GM12878 (cell line): ENCODE measurements at regions not wholly inside any gene's neighbourhood (a gene's known extent, or its start where the extent isn't known, plus 50 kb on each side); places are given as distances from the start of the nearest gene placed in this dataset.

Experiments used
- ATAC-seq: fragments of 200-7000 bp; cut with Tn5 transposase; 3 replicates; pipeline ENCODE4 v1.9.1; 2020; ENCODE audit warnings: mild to moderate bottlenecking, moderate library complexity
- BruUV-seq: library from RNA; stranded (reverse); fragments of 400-500 nt; replicated peaks from 2 replicates; lab custom pipeline; 2021; lab: Mats Ljungman, UMichigan
- CTCF ChIA-PET: fragments of 300-600 bp; sonication (Branson Sonifier 250); formaldehyde crosslinking; extraction: SDS; loops from one replicate; lab custom pipeline; 2021; ENCODE audit warnings: inconsistent platforms; lab: Yijun Ruan, JAX
- POLR2A ChIA-PET: fragments of 350-600 bp; formaldehyde crosslinking; extraction: SDS; loops from one replicate; lab custom pipeline; 2021; ENCODE audit warnings: inconsistent platforms; lab: Charles Lee
- RAD21 ChIA-PET: fragments of 300-600 bp; sonication (Branson Sonifier 250); formaldehyde crosslinking; loops from one replicate; lab custom pipeline; 2023; ENCODE audit warnings: antibody characterized with exemption; ENCODE audit not compliant: unreplicated experiment; lab: Charles Lee
- SMC1A ChIA-PET: fragments of 300-600 bp; sonication (Branson Sonifier 250); formaldehyde crosslinking; loops from one replicate; lab custom pipeline; 2023; ENCODE audit not compliant: unreplicated experiment, uncharacterized antibody; lab: Charles Lee
- DNase-seq: peaks from one replicate; pipeline ENCODE4 v3.0.0-alpha.2; 2011; ENCODE audit warnings: low read depth, low spot score
- FAIRE-seq: peaks from 3 replicates; lab custom pipeline; 2011; peaks lifted over from hg19 to GRCh38; lab: Jason Lieb, UNC
- H2AFZ ChIP-seq: 2 replicates; pipeline ENCODE4 v1.6.0; 2011; ENCODE audit warnings: low read depth, low read length, control low read depth; ENCODE audit not compliant: control insufficient read depth
- H3K27ac ChIP-seq: 2 replicates; pipeline ENCODE4 v1.5.1; 2011; ENCODE audit warnings: control low read depth; ENCODE audit not compliant: control insufficient read depth, insufficient read depth
- H3K27me3 ChIP-seq, 2 experiments: replicated peaks in 1 of 2; 2 replicates each; pipeline versions ENCODE4 v1.6.0 to v1.6.1; 2011; ENCODE audit warnings: low read length in 1 of 2; ENCODE audit not compliant: control insufficient read depth in 2 of 2, insufficient read depth in 2 of 2
- H3K36me3 ChIP-seq, 2 experiments: 2 replicates each; pipeline ENCODE4 v1.5.1; 2011; ENCODE audit warnings: low read length in 1 of 2; ENCODE audit not compliant: control insufficient read depth in 2 of 2, insufficient read depth in 2 of 2
- H3K4me1 ChIP-seq: 2 replicates; pipeline ENCODE4 v1.6.1; 2011; ENCODE audit warnings: mild to moderate bottlenecking, low read length, moderate library complexity, mixed read lengths; ENCODE audit not compliant: control insufficient read depth, insufficient read depth
- H3K4me2 ChIP-seq: 2 replicates; pipeline ENCODE4 v1.6.0; 2011; ENCODE audit warnings: control low read depth; ENCODE audit not compliant: control insufficient read depth, insufficient read depth
- H3K4me3 ChIP-seq: fragments of 200-600 bp; sonication (generic); 2 replicates; pipeline ENCODE4 v1.5.1; 2016
- H3K79me2 ChIP-seq: 2 replicates; pipeline ENCODE4 v1.6.0; 2011; ENCODE audit warnings: low read length; ENCODE audit not compliant: control insufficient read depth, insufficient read depth
- H3K9ac ChIP-seq: 2 replicates; pipeline ENCODE4 v1.8.0; 2011; ENCODE audit warnings: low read length, control low read depth, mixed read lengths; ENCODE audit not compliant: control insufficient read depth, insufficient read depth
- H3K9me3 ChIP-seq: replicated peaks from 3 replicates; pipeline ENCODE4 v1.5.1; 2011; ENCODE audit warnings: mild to moderate bottlenecking, low read length; ENCODE audit not compliant: control insufficient read depth, insufficient read depth
- H4K20me1 ChIP-seq: 2 replicates; pipeline ENCODE4 v1.6.0; 2011; ENCODE audit not compliant: control insufficient read depth, insufficient read depth
- EGR1 ChIP-seq, 2 experiments: IDR thresholded peaks; 1 replicate in 1 of 2; 2 replicates in 1 of 2; pipeline ENCODE4 v1.6.1; 2011 to 2012; ENCODE audit warnings: low read depth in 2 of 2, low read length in 2 of 2, borderline replicate concordance in 1 of 2, mild to moderate bottlenecking in 1 of 2, moderate library complexity in 1 of 2
- ETV6 ChIP-seq, 2 experiments: fragments of 450-650 bp in 1 of 2; IDR thresholded peaks in 1 of 2; conservative IDR thresholded peaks in 1 of 2; 2 replicates each; pipeline ENCODE4 v1.6.1; 2014; ENCODE audit warnings: antibody characterized with exemption in 1 of 2, borderline replicate concordance in 1 of 2, low read depth in 1 of 2, mild to moderate bottlenecking in 1 of 2, moderate library complexity in 1 of 2
- EZH2 ChIP-seq: IDR thresholded peaks from 2 replicates; pipeline ENCODE4 v1.6.1; 2012; ENCODE audit warnings: low read depth, mild to moderate bottlenecking, control low read depth, inconsistent platforms, low read length, borderline replicate concordance; ENCODE audit not compliant: control insufficient read depth
- IKZF2 ChIP-seq, 2 experiments: fragments of 450-650 bp; IDR thresholded peaks; 2 replicates each; pipeline ENCODE4 v1.6.1; 2017; ENCODE audit warnings: mild to moderate bottlenecking in 2 of 2, moderate library complexity in 2 of 2
- MTA3 ChIP-seq: IDR thresholded peaks from 2 replicates; pipeline ENCODE4 v1.6.1; 2012; ENCODE audit warnings: low read length, inconsistent platforms, borderline replicate concordance
- NR2C2 ChIP-seq: IDR thresholded peaks from 2 replicates; pipeline ENCODE4 v1.6.1; 2011; ENCODE audit warnings: borderline replicate concordance, low read depth; ENCODE audit not compliant: control insufficient read depth, insufficient read length
- SMAD1 ChIP-seq: fragments of 450-650 bp; IDR thresholded peaks from 2 replicates; pipeline ENCODE4 v1.6.1; 2018; ENCODE audit warnings: mild to moderate bottlenecking, low read depth; ENCODE audit not compliant: partially characterized antibody
- TBL1XR1 ChIP-seq: IDR thresholded peaks from 2 replicates; pipeline ENCODE4 v1.6.1; 2012; ENCODE audit warnings: low read depth, low read length, improper control_type of control experiment
- ZNF24 ChIP-seq: fragments of 450-650 bp; IDR thresholded peaks from 2 replicates; pipeline ENCODE4 v1.6.1; 2017; ENCODE audit warnings: antibody characterized with exemption, mild to moderate bottlenecking
- WGBS: methylation state at CpG from one replicate; pipeline ENCODE4 v1.1.6; 2016; ENCODE audit warnings: low lambda C conversion rate; ENCODE audit not compliant: insufficient replicate concordance, insufficient coverage; ENCODE audit errors: missing lambda C conversion rate; 5-methylcytosine and 5-hydroxymethylcytosine counted together
- in situ Hi-C: fragments of 300-500 bp; cut with MboI; formaldehyde crosslinking; loops from 9 replicates; pipeline ENCODE4 v1.14.3; 2018; ENCODE audit warnings: mixed read lengths
- intact Hi-C: fragments of 100-400 bp; cut with micrococcal nuclease; formaldehyde crosslinking; loops from one replicate; pipeline ENCODE4 v1.14.2; 2022; ENCODE audit not compliant: unreplicated experiment
- TF ChIP-seq, protein P1 (sequence below): fragments of 450-650 bp; IDR thresholded peaks from 2 replicates; pipeline ENCODE4 v1.6.1; 2016; ENCODE audit warnings: mild to moderate bottlenecking, moderate library complexity, borderline replicate concordance
- TF ChIP-seq, protein P2 (sequence below): fragments of 450-650 bp; conservative IDR thresholded peaks from 2 replicates; pipeline ENCODE4 v1.6.1; 2017; ENCODE audit warnings: mild to moderate bottlenecking, moderate library complexity
- TF ChIP-seq, protein P3 (sequence below): IDR thresholded peaks from 2 replicates; pipeline ENCODE4 v1.6.1; 2011; ENCODE audit warnings: low read depth, low read length, improper control_type of control experiment, borderline replicate concordance
- TF ChIP-seq, protein P4 (sequence below): fragments of 450-650 bp; IDR thresholded peaks from 2 replicates; pipeline ENCODE4 v1.6.1; 2014; ENCODE audit warnings: mild to moderate bottlenecking
- TF ChIP-seq, protein P5 (sequence below): fragments of 450-650 bp; IDR thresholded peaks from 2 replicates; pipeline ENCODE4 v1.6.1; 2017; ENCODE audit warnings: low read depth, mild to moderate bottlenecking, moderate library complexity

DNA sequence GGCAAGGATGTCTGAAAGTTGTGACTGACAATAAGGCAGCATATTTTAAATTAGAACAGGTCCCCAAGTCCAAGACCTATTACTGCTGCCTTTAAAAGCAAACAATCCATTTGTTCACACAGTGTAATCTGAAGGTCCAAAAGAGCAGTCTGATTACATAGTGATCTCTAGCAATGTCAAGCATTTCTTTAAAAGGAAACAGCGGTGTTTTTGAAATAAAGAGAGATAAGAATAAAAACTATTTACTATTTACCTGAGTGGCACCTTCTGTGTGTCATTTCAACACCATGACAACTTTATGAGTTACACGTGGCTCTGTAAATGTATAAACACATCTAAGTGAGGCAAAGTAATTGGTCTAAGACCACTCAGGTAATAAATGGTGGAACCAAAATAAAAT lies 1009.9 kb upstream of the CNTNAP5 start:
- POLR2A ChIA-PET, result no interaction called here
- no peak overlapping the region for H3K9ac ChIP-seq
- no peaks in the 10 kb centered on the region for H3K4me1 ChIP-seq
- 17% methylated on average over 2 of the region's 2 CpGs for WGBS
- CTCF ChIA-PET, result no interaction called here
- no peak overlapping the region for H2AFZ ChIP-seq
- no peak for DNase-seq
- no TSS peak for BruUV-seq
- no peaks in the 10 kb centered on the region for H3K27me3 ChIP-seq
- RAD21 ChIA-PET, result no interaction called here
- no peaks in the 10 kb centered on the region for H3K79me2 ChIP-seq
- no peaks in the 10 kb centered on the region for H3K36me3 ChIP-seq
- no peak for FAIRE-seq
- no peaks in the 10 kb centered on the region for H3K9me3 ChIP-seq
- no peak overlapping the region for H3K27ac ChIP-seq
- in situ Hi-C loops (no loop called here), intact Hi-C loops (no loop called here)
- no peaks in the 10 kb centered on the region for H4K20me1 ChIP-seq
- SMC1A ChIA-PET, result interaction anchor here (2.0 kb wide), 1 partner anchor 9 kb away, joined by 5 read pairs; no protein-coding TSS in a partner anchor
- no peak for ATAC-seq
- no peak overlapping the region for H3K4me3 ChIP-seq
- no peak overlapping the region for H3K4me2 ChIP-seq
- TF ChIP-seq NR2C2 (no peak), SMAD1 (no peak), EZH2 (no peak), IKZF2 (IDR thresholded peaks at IDR 0.05) (no peak), ETV6 (conservative IDR thresholded peaks at IDR 0.05 in 1 of 2, IDR thresholded peaks at IDR 0.05 in 1 of 2; ENCODE audit: borderline replicate concordance in 1 of 2, low read depth in 1 of 2) (no peak), TBL1XR1 (no peak), EGR1 (IDR thresholded peaks at IDR 0.05; ENCODE audit: borderline replicate concordance in 1 of 2, low read depth in 2 of 2, low read length in 2 of 2) (no peak), MTA3 (no peak), ZNF24 (no peak)
- TF ChIP-seq, protein P1, sequence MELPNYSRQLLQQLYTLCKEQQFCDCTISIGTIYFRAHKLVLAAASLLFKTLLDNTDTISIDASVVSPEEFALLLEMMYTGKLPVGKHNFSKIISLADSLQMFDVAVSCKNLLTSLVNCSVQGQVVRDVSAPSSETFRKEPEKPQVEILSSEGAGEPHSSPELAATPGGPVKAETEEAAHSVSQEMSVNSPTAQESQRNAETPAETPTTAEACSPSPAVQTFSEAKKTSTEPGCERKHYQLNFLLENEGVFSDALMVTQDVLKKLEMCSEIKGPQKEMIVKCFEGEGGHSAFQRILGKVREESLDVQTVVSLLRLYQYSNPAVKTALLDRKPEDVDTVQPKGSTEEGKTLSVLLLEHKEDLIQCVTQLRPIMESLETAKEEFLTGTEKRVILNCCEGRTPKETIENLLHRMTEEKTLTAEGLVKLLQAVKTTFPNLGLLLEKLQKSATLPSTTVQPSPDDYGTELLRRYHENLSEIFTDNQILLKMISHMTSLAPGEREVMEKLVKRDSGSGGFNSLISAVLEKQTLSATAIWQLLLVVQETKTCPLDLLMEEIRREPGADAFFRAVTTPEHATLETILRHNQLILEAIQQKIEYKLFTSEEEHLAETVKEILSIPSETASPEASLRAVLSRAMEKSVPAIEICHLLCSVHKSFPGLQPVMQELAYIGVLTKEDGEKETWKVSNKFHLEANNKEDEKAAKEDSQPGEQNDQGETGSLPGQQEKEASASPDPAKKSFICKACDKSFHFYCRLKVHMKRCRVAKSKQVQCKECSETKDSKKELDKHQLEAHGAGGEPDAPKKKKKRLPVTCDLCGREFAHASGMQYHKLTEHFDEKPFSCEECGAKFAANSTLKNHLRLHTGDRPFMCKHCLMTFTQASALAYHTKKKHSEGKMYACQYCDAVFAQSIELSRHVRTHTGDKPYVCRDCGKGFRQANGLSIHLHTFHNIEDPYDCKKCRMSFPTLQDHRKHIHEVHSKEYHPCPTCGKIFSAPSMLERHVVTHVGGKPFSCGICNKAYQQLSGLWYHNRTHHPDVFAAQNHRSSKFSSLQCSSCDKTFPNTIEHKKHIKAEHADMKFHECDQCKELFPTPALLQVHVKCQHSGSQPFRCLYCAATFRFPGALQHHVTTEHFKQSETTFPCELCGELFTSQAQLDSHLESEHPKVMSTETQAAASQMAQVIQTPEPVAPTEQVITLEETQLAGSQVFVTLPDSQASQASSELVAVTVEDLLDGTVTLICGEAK, result no peak
- TF ChIP-seq, protein P2, sequence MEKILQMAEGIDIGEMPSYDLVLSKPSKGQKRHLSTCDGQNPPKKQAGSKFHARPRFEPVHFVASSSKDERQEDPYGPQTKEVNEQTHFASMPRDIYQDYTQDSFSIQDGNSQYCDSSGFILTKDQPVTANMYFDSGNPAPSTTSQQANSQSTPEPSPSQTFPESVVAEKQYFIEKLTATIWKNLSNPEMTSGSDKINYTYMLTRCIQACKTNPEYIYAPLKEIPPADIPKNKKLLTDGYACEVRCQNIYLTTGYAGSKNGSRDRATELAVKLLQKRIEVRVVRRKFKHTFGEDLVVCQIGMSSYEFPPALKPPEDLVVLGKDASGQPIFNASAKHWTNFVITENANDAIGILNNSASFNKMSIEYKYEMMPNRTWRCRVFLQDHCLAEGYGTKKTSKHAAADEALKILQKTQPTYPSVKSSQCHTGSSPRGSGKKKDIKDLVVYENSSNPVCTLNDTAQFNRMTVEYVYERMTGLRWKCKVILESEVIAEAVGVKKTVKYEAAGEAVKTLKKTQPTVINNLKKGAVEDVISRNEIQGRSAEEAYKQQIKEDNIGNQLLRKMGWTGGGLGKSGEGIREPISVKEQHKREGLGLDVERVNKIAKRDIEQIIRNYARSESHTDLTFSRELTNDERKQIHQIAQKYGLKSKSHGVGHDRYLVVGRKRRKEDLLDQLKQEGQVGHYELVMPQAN, result no peak
- TF ChIP-seq, protein P3, sequence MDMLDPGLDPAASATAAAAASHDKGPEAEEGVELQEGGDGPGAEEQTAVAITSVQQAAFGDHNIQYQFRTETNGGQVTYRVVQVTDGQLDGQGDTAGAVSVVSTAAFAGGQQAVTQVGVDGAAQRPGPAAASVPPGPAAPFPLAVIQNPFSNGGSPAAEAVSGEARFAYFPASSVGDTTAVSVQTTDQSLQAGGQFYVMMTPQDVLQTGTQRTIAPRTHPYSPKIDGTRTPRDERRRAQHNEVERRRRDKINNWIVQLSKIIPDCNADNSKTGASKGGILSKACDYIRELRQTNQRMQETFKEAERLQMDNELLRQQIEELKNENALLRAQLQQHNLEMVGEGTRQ, result no peak
- TF ChIP-seq, protein P4, sequence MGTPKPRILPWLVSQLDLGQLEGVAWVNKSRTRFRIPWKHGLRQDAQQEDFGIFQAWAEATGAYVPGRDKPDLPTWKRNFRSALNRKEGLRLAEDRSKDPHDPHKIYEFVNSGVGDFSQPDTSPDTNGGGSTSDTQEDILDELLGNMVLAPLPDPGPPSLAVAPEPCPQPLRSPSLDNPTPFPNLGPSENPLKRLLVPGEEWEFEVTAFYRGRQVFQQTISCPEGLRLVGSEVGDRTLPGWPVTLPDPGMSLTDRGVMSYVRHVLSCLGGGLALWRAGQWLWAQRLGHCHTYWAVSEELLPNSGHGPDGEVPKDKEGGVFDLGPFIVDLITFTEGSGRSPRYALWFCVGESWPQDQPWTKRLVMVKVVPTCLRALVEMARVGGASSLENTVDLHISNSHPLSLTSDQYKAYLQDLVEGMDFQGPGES, result no peak
- TF ChIP-seq, protein P5, sequence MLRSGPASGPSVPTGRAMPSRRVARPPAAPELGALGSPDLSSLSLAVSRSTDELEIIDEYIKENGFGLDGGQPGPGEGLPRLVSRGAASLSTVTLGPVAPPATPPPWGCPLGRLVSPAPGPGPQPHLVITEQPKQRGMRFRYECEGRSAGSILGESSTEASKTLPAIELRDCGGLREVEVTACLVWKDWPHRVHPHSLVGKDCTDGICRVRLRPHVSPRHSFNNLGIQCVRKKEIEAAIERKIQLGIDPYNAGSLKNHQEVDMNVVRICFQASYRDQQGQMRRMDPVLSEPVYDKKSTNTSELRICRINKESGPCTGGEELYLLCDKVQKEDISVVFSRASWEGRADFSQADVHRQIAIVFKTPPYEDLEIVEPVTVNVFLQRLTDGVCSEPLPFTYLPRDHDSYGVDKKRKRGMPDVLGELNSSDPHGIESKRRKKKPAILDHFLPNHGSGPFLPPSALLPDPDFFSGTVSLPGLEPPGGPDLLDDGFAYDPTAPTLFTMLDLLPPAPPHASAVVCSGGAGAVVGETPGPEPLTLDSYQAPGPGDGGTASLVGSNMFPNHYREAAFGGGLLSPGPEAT, result no peak
